SK-N-SH treated with all-trans-retinoic acid at 6 μM for 48 hours (cell line): ENCODE measurements at regions not wholly inside any gene's neighbourhood (a gene's known extent, or its start where the extent isn't known, plus 50 kb on each side); places are given as distances from the start of the nearest gene placed in this dataset.

Experiments
- ARNTL ChIP-seq: fragments of 450-650 bp; formaldehyde crosslinking; IDR thresholded peaks from 2 replicates; pipeline ENCODE4 v1.5.0; 2020; ENCODE audit warnings: low read depth, mild to moderate bottlenecking, moderate library complexity, borderline replicate concordance
- CSRNP3 ChIP-seq: fragments of 250-450 bp; sonication (Bioruptor Pico); IDR thresholded peaks from 2 replicates; pipeline ENCODE4 v1.5.1; 2021; ENCODE audit warnings: mild to moderate bottlenecking, moderate library complexity
- GLIS3 ChIP-seq: fragments of 250-450 bp; sonication (Bioruptor Pico); IDR thresholded peaks from 2 replicates; pipeline ENCODE4 v1.5.0; 2020; ENCODE audit warnings: mild to moderate bottlenecking, moderate library complexity
- POU6F1 ChIP-seq: fragments of 250-450 bp; sonication (Bioruptor Pico); IDR thresholded peaks from 2 replicates; pipeline ENCODE4 v1.8.0; 2021; ENCODE audit warnings: low read depth, mild to moderate bottlenecking, moderate library complexity, borderline replicate concordance
- PPARA ChIP-seq: fragments of 250-450 bp; sonication (Bioruptor Pico); IDR thresholded peaks from 2 replicates; pipeline ENCODE4 v1.5.0; 2020; ENCODE audit warnings: mild to moderate bottlenecking, borderline replicate concordance
- TCF4 ChIP-seq: fragments of 250-450 bp; sonication (Bioruptor Pico); IDR thresholded peaks from 2 replicates; pipeline ENCODE4 v1.8.0; 2021; ENCODE audit warnings: mild to moderate bottlenecking, moderate library complexity, borderline replicate concordance
- TSHZ2 ChIP-seq: fragments of 250-450 bp; sonication (Bioruptor Pico); IDR thresholded peaks from 2 replicates; pipeline ENCODE4 v1.5.0; 2020; ENCODE audit warnings: mild to moderate bottlenecking, moderate library complexity
- ZNF70 ChIP-seq: fragments of 450-650 bp; formaldehyde crosslinking; IDR thresholded peaks from 2 replicates; pipeline ENCODE4 v1.5.0; 2020; ENCODE audit warnings: mild to moderate bottlenecking, moderate library complexity
- TF ChIP-seq, protein P1 (sequence below): fragments of 250-450 bp; sonication (Bioruptor Pico); IDR thresholded peaks from 2 replicates; pipeline ENCODE4 v1.8.0; 2020; ENCODE audit warnings: mild to moderate bottlenecking, moderate library complexity, borderline replicate concordance

GRCh38 chr2:22623620-22624019, 761.4 kb upstream of the KLHL29 start:
- TF ChIP-seq CSRNP3 (CRISPR knock-in tag) = no peak
- no peak for TF ChIP-seq TCF4 (CRISPR knock-in tag)
- TF ChIP-seq, protein P1, sequence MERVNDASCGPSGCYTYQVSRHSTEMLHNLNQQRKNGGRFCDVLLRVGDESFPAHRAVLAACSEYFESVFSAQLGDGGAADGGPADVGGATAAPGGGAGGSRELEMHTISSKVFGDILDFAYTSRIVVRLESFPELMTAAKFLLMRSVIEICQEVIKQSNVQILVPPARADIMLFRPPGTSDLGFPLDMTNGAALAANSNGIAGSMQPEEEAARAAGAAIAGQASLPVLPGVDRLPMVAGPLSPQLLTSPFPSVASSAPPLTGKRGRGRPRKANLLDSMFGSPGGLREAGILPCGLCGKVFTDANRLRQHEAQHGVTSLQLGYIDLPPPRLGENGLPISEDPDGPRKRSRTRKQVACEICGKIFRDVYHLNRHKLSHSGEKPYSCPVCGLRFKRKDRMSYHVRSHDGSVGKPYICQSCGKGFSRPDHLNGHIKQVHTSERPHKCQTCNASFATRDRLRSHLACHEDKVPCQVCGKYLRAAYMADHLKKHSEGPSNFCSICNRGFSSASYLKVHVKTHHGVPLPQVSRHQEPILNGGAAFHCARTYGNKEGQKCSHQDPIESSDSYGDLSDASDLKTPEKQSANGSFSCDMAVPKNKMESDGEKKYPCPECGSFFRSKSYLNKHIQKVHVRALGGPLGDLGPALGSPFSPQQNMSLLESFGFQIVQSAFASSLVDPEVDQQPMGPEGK (CRISPR knock-in tag) = no peak
- no peak for TF ChIP-seq TSHZ2 (CRISPR knock-in tag)
- TF ChIP-seq GLIS3 (CRISPR knock-in tag) = no peak
- TF ChIP-seq POU6F1 (CRISPR knock-in tag) = no peak
- TF ChIP-seq ARNTL = no peak
- TF ChIP-seq ZNF70 (CRISPR knock-in tag) = no peak
- TF ChIP-seq PPARA = no peak
